ENCODE measurements at regions not wholly inside any gene's neighbourhood (a gene's known extent, or its start where the extent isn't known, plus 50 kb on each side); places are given as distances from the start of the nearest gene placed in this dataset.

- no peak for TF ChIP-seq POLR2A (IDR thresholded peaks at IDR 0.05)
- TF ChIP-seq CTCF (IDR thresholded peaks at IDR 0.05) = no peak
Measured at GRCh38 chr9:80062567-80062966, 490.8 kb downstream of the TLE4 start.
